SK-N-SH (cell line): ENCODE measurements at regions not wholly inside any gene's neighbourhood (a gene's known extent, or its start where the extent isn't known, plus 50 kb on each side); places are given as distances from the start of the nearest gene placed in this dataset.

ENCODE experiments used
- CTCF ChIA-PET: fragments of 300-600, 350-600 bp; formaldehyde crosslinking; extraction: SDS; loops from one replicate; lab custom pipeline; 2021; lab: Yijun Ruan, JAX
- POLR2A ChIA-PET: fragments of 350-600 bp; sonication (Branson Sonifier 250); formaldehyde crosslinking; extraction: SDS; loops from one replicate; lab custom pipeline; 2020; ENCODE audit warnings: antibody characterized with exemption, inconsistent platforms; lab: Yijun Ruan, JAX
- DNase-seq: peaks from one replicate; pipeline ENCODE4 v3.0.0; 2012
- H2AFZ ChIP-seq: fragments of 200-600 bp; sonication (generic); 2 replicates; pipeline ENCODE4 v1.8.1; 2016; ENCODE audit warnings: antibody characterized with exemption, mild to moderate bottlenecking, low read depth
- H3F3A ChIP-seq: fragments of 200-600 bp; sonication (generic); replicated peaks from 2 replicates; pipeline ENCODE3; 2016; ENCODE audit warnings: antibody characterized with exemption, mild to moderate bottlenecking; ENCODE audit not compliant: insufficient read depth
- H3K27ac ChIP-seq, 2 experiments: fragments of 200-500 bp in 1 of 2; fragments of 200-600 bp in 1 of 2; sonication (Bioruptor generic) in 1 of 2; sonication (generic), shearing (Covaris generic) in 1 of 2; 2 replicates each; pipeline versions ENCODE4 v1.5.1 to v1.6.1; 2014 to 2016; ENCODE audit warnings: low read depth in 2 of 2, inconsistent platforms in 1 of 2, low read length in 1 of 2, mild to moderate bottlenecking in 1 of 2, mixed read lengths in 1 of 2
- H3K27me3 ChIP-seq: fragments of 200-600 bp; sonication (generic), shearing (Covaris generic); 2 replicates; pipeline ENCODE4 v1.6.1; 2016; ENCODE audit warnings: mixed run types; ENCODE audit not compliant: insufficient read depth
- H3K36me3 ChIP-seq, 2 experiments: fragments of 200-500 bp in 1 of 2; fragments of 200-600 bp in 1 of 2; sonication (Bioruptor generic) in 1 of 2; sonication (generic) in 1 of 2; replicated peaks in 1 of 2; 2 replicates each; pipeline versions ENCODE3 to v1.5.1; 2014 to 2016; ENCODE audit warnings: low read length in 1 of 2, mild to moderate bottlenecking in 1 of 2; ENCODE audit not compliant: insufficient read depth in 2 of 2, control insufficient read depth in 1 of 2
- H3K4me1 ChIP-seq, 2 experiments: fragments of 200-500 bp in 1 of 2; fragments of 200-600 bp in 1 of 2; sonication (Bioruptor generic) in 1 of 2; sonication (generic), shearing (Covaris generic) in 1 of 2; 2 replicates each; pipeline versions ENCODE4 v1.5.1 to v1.6.1; 2014 to 2016; ENCODE audit warnings: low read depth in 1 of 2, low read length in 1 of 2, mixed run types in 1 of 2; ENCODE audit not compliant: insufficient read depth in 2 of 2, control insufficient read depth in 1 of 2
- H3K4me2 ChIP-seq: fragments of 200-600 bp; sonication (generic), shearing (Covaris generic); 2 replicates; pipeline ENCODE4 v1.6.1; 2017; ENCODE audit warnings: mixed run types
- H3K4me3 ChIP-seq, 2 experiments: fragments of 200-500 bp in 1 of 2; fragments of 200-600 bp in 1 of 2; sonication (Bioruptor generic) in 1 of 2; sonication (generic), shearing (Covaris generic) in 1 of 2; 2 replicates each; pipeline versions ENCODE4 v1.5.1 to v1.8.1; 2014 to 2016; ENCODE audit warnings: low read depth in 2 of 2, inconsistent platforms in 1 of 2, low read length in 1 of 2, mild to moderate bottlenecking in 1 of 2, mixed read lengths in 1 of 2, moderate library complexity in 1 of 2
- H3K79me2 ChIP-seq: fragments of 200-600 bp; sonication (generic); 2 replicates; pipeline ENCODE4 v1.8.1; 2017; ENCODE audit warnings: mild to moderate bottlenecking; ENCODE audit not compliant: insufficient read depth
- H3K9ac ChIP-seq: fragments of 200-600 bp; sonication (generic); 2 replicates; pipeline ENCODE4 v1.6.1; 2017; ENCODE audit warnings: mixed run types
- H3K9me2 ChIP-seq: fragments of 200-600 bp; sonication (generic); 2 replicates; pipeline ENCODE4 v1.6.1; 2017; ENCODE audit warnings: mixed run types
- H3K9me3 ChIP-seq: fragments of 200-600 bp; sonication (generic); 2 replicates; pipeline ENCODE4 v1.6.1; 2017; ENCODE audit warnings: mixed run types, mild to moderate bottlenecking, moderate library complexity
- H4K20me1 ChIP-seq: fragments of 200-600 bp; sonication (generic); 2 replicates; pipeline ENCODE4 v1.6.1; 2017; ENCODE audit warnings: mild to moderate bottlenecking, mixed run types; ENCODE audit not compliant: insufficient read depth
- CHD2 ChIP-seq: fragments of 150-350 bp; IDR thresholded peaks from 2 replicates; pipeline ENCODE4 v1.6.1; 2018; ENCODE audit warnings: low read length; ENCODE audit not compliant: partially characterized antibody
- ELF1 ChIP-seq: IDR thresholded peaks from 2 replicates; pipeline ENCODE4 v1.4.0; 2012
- FOSL2 ChIP-seq: IDR thresholded peaks from 2 replicates; pipeline ENCODE4 v1.4.0; 2012; ENCODE audit warnings: low read depth, mild to moderate bottlenecking, moderate library complexity, borderline replicate concordance
- MXI1 ChIP-seq: IDR thresholded peaks from 2 replicates; pipeline ENCODE4 v1.6.1; 2012; ENCODE audit warnings: mild to moderate bottlenecking, low read depth, low read length, improper control_type of control experiment
- NFIC ChIP-seq: IDR thresholded peaks from 2 replicates; pipeline ENCODE4 v1.4.0; 2012; ENCODE audit warnings: borderline replicate concordance
- RAD21 ChIP-seq: IDR thresholded peaks from 2 replicates; pipeline ENCODE4 v1.6.1; 2012; ENCODE audit warnings: mild to moderate bottlenecking, low read length
- RXRA ChIP-seq: IDR thresholded peaks from 2 replicates; pipeline ENCODE4 v1.4.0; 2012; ENCODE audit warnings: low read depth, mild to moderate bottlenecking, borderline replicate concordance
- SMC3 ChIP-seq: IDR thresholded peaks from 2 replicates; pipeline ENCODE4 v1.6.1; 2012; ENCODE audit warnings: low read depth, low read length, improper control_type of control experiment
- WGBS: methylation state at CpG from one replicate; pipeline ENCODE4 v1.1.6; 2017; ENCODE audit warnings: low lambda C conversion rate; 5-methylcytosine and 5-hydroxymethylcytosine counted together
- TF ChIP-seq, protein P1 (sequence below): fragments of 200-600 bp; sonication (generic); IDR thresholded peaks from 2 replicates; pipeline ENCODE4 v1.6.1; 2017; ENCODE audit warnings: antibody characterized with exemption, mild to moderate bottlenecking, moderate library complexity
- TF ChIP-seq, protein P2 (sequence below): fragments of 150-350 bp; IDR thresholded peaks from 2 replicates; pipeline ENCODE4 v1.6.1; 2017; ENCODE audit warnings: antibody characterized with exemption, low read length, low read depth, borderline replicate concordance
- TF ChIP-seq, protein P3 (sequence below): IDR thresholded peaks from 2 replicates; pipeline ENCODE4; 2012
- TF ChIP-seq, protein P4 (sequence below): IDR thresholded peaks from 2 replicates; pipeline ENCODE4 v1.4.0; 2012; ENCODE audit warnings: low read depth
- TF ChIP-seq, protein P5 (sequence below): IDR thresholded peaks from 2 replicates; pipeline ENCODE4 v1.6.1; 2012; ENCODE audit warnings: mild to moderate bottlenecking, low read depth, low read length, moderate library complexity

DNA sequence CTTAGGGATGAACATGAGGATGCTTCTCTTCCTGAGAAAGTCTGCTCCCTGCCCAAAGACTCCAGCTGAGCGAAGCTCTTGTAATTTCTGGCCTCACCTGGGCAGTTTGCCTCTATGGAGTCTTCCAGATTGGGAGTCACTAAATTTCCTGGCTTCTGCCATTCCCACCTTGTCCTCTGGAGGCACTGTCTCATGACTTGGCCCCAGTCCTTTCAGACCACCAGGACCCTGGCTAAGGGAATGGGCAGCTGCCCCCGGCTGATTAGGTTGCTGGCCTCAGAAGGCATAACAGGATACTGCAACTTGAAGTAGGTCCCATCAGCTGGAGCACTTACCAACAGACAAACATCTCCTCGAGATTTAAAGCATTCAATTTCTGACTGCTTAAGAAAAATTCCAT lies 128.1 kb upstream of the SPON1 start:
- WGBS = 8% methylated on average over 3 of the region's 3 CpGs
- Histone ChIP-seq H3K4me3 (no peak overlapping the region; a peak in 1 of 4 replicates), H3K4me1 (no peaks in the 10 kb centered on the region; a peak in 1 of 4 replicates), H3K4me2 (no peak overlapping the region), H3K36me3 (no peaks in the 10 kb centered on the region), H3K9me2 (no peaks in the 10 kb centered on the region), H4K20me1 (no peaks in the 10 kb centered on the region), H3K27me3 (no peaks in the 10 kb centered on the region), H3K9me3 (no peaks in the 10 kb centered on the region), H3K9ac (no peak overlapping the region), H3K27ac (no peak overlapping the region), H3K79me2 (no peaks in the 10 kb centered on the region), H2AFZ (no peak overlapping the region), H3F3A (no peaks in the 10 kb centered on the region)
- TF ChIP-seq, protein P1, sequence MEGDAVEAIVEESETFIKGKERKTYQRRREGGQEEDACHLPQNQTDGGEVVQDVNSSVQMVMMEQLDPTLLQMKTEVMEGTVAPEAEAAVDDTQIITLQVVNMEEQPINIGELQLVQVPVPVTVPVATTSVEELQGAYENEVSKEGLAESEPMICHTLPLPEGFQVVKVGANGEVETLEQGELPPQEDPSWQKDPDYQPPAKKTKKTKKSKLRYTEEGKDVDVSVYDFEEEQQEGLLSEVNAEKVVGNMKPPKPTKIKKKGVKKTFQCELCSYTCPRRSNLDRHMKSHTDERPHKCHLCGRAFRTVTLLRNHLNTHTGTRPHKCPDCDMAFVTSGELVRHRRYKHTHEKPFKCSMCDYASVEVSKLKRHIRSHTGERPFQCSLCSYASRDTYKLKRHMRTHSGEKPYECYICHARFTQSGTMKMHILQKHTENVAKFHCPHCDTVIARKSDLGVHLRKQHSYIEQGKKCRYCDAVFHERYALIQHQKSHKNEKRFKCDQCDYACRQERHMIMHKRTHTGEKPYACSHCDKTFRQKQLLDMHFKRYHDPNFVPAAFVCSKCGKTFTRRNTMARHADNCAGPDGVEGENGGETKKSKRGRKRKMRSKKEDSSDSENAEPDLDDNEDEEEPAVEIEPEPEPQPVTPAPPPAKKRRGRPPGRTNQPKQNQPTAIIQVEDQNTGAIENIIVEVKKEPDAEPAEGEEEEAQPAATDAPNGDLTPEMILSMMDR = peak; percentile 42
- no peak for TF ChIP-seq CHD2
- TF ChIP-seq, protein P2, sequence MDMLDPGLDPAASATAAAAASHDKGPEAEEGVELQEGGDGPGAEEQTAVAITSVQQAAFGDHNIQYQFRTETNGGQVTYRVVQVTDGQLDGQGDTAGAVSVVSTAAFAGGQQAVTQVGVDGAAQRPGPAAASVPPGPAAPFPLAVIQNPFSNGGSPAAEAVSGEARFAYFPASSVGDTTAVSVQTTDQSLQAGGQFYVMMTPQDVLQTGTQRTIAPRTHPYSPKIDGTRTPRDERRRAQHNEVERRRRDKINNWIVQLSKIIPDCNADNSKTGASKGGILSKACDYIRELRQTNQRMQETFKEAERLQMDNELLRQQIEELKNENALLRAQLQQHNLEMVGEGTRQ = no peak
- TF ChIP-seq NFIC = no peak
- TF ChIP-seq, protein P3, sequence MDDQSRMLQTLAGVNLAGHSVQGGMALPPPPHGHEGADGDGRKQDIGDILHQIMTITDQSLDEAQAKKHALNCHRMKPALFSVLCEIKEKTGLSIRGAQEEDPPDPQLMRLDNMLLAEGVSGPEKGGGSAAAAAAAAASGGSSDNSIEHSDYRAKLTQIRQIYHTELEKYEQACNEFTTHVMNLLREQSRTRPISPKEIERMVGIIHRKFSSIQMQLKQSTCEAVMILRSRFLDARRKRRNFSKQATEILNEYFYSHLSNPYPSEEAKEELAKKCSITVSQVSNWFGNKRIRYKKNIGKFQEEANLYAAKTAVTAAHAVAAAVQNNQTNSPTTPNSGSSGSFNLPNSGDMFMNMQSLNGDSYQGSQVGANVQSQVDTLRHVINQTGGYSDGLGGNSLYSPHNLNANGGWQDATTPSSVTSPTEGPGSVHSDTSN = no peak
- TF ChIP-seq MXI1 = no peak
- no peak for TF ChIP-seq SMC3
- peak; percentile 16; the same call in 1 of the 2 replicates for TF ChIP-seq RAD21
- TF ChIP-seq, protein P4, sequence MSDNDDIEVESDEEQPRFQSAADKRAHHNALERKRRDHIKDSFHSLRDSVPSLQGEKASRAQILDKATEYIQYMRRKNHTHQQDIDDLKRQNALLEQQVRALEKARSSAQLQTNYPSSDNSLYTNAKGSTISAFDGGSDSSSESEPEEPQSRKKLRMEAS = no peak
- no peak for TF ChIP-seq FOSL2
- no peak for TF ChIP-seq RXRA
- TF ChIP-seq ELF1 = no peak
- TF ChIP-seq, protein P5, sequence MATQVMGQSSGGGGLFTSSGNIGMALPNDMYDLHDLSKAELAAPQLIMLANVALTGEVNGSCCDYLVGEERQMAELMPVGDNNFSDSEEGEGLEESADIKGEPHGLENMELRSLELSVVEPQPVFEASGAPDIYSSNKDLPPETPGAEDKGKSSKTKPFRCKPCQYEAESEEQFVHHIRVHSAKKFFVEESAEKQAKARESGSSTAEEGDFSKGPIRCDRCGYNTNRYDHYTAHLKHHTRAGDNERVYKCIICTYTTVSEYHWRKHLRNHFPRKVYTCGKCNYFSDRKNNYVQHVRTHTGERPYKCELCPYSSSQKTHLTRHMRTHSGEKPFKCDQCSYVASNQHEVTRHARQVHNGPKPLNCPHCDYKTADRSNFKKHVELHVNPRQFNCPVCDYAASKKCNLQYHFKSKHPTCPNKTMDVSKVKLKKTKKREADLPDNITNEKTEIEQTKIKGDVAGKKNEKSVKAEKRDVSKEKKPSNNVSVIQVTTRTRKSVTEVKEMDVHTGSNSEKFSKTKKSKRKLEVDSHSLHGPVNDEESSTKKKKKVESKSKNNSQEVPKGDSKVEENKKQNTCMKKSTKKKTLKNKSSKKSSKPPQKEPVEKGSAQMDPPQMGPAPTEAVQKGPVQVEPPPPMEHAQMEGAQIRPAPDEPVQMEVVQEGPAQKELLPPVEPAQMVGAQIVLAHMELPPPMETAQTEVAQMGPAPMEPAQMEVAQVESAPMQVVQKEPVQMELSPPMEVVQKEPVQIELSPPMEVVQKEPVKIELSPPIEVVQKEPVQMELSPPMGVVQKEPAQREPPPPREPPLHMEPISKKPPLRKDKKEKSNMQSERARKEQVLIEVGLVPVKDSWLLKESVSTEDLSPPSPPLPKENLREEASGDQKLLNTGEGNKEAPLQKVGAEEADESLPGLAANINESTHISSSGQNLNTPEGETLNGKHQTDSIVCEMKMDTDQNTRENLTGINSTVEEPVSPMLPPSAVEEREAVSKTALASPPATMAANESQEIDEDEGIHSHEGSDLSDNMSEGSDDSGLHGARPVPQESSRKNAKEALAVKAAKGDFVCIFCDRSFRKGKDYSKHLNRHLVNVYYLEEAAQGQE = no peak
- CTCF ChIA-PET = interaction anchor here (0.8 to 3.0 kb wide), 7 partner anchors 9 to 123 kb away, joined by 3 to 13 read pairs (median 6); no protein-coding TSS in a partner anchor
- POLR2A ChIA-PET = no interaction called here
- peak; percentile 37 for DNase-seq
